DND-41 (cell line): ENCODE measurements at regions not wholly inside any gene's neighbourhood (a gene's known extent, or its start where the extent isn't known, plus 50 kb on each side); places are given as distances from the start of the nearest gene placed in this dataset.

Source experiments
- CTCF ChIP-seq: IDR thresholded peaks from 2 replicates; pipeline ENCODE4 v1.5.1; 2012; ENCODE audit warnings: borderline replicate concordance, low read length, moderate library complexity, mild to moderate bottlenecking; ENCODE audit not compliant: poor library complexity, severe bottlenecking; ENCODE audit errors: extremely low read depth
- EZH2 ChIP-seq: IDR thresholded peaks from 3 replicates; pipeline ENCODE4 v1.6.1; 2012; ENCODE audit warnings: borderline replicate concordance, low read depth, mild to moderate bottlenecking, moderate library complexity, low read length, inconsistent platforms; ENCODE audit not compliant: severe bottlenecking

DNA sequence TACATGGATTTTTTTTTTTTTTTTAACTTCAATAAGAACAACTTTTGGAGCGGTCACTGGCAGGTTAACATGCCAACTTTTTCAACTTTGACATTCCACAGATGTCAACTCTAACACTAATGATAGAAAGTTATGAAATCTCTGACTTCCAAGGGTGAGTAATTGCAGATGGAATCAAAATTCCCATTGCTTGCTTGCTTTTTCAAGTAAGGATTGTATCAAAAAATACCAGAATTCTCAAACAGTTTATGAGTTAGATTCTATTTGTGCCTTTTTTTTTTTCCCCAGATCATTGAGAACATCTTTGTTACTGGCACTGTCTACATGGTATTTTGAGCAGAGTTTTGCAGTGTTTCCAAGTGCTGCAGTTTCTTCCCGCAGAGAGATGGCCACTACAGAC, 50.3 kb upstream of the OTUD4 start:
- TF ChIP-seq CTCF (no peak), EZH2 (no peak)
